GM19328 (cell line): ENCODE measurements at regions not wholly inside any gene's neighbourhood (a gene's known extent, or its start where the extent isn't known, plus 50 kb on each side); places are given as distances from the start of the nearest gene placed in this dataset.
"Not testable (repeated sequence)": the region's sequence is repeated elsewhere in the genome, so short reads cannot be mapped to it uniquely, and the experiment has no call there.

Experiments
- ATAC-seq: cut with Tn5 transposase; IDR thresholded peaks from one replicate; pipeline ENCODE4 v1.9.1; 2021; ENCODE audit warnings: mild to moderate bottlenecking, moderate library complexity; ENCODE audit not compliant: unreplicated experiment

GRCh38 chr15:54843006-54843405 is 353.7 kb downstream of the RSL24D1 start:
- ATAC-seq, result no peak

GRCh38 chr15:54841701-54842305 is 354.9 kb downstream of the RSL24D1 start:
- no peak for ATAC-seq

GRCh38 chr15:54840621-54841398 is 355.9 kb downstream of the RSL24D1 start:
- ATAC-seq, result no peak

- ATAC-seq, result no peak
Measured at GRCh38 chr15:54839379-54839778, 357.4 kb downstream of the RSL24D1 start.

- no peak for ATAC-seq
Measured at GRCh38 chr15:54836052-54836795, 360.5 kb downstream of the RSL24D1 start.

- no peak for ATAC-seq
Measured at GRCh38 chr15:54829821-54830220, 366.9 kb downstream of the RSL24D1 start.

GRCh38 chr15:54820811-54821210 is 375.9 kb downstream of the RSL24D1 start:
- no peak for ATAC-seq

- no peak for ATAC-seq
Measured at GRCh38 chr15:54820098-54820497, 376.6 kb downstream of the RSL24D1 start.

GRCh38 chr15:54816401-54816800 is 380.3 kb downstream of the RSL24D1 start:
- no peak for ATAC-seq

GRCh38 chr15:54815556-54815955 is 381.2 kb downstream of the RSL24D1 start:
- no peak for ATAC-seq

GRCh38 chr15:54812383-54812782 is 384.4 kb downstream of the RSL24D1 start:
- ATAC-seq, result no peak

GRCh38 chr15:54810496-54810895 is 386.2 kb downstream of the RSL24D1 start:
- ATAC-seq, result no peak

- ATAC-seq, result no peak
Measured at GRCh38 chr15:54810031-54810430, 386.7 kb downstream of the RSL24D1 start.

- ATAC-seq, result no peak
Measured at GRCh38 chr15:54808321-54808720, 388.4 kb downstream of the RSL24D1 start.

- no peak for ATAC-seq
Measured at GRCh38 chr15:54803987-54804386, 392.8 kb downstream of the RSL24D1 start.

GRCh38 chr15:54803134-54803808 is 393.5 kb downstream of the RSL24D1 start:
- ATAC-seq, result peak; percentile 61

- ATAC-seq, result no peak
Measured at GRCh38 chr15:54792526-54792925, 404.2 kb downstream of the RSL24D1 start.

GRCh38 chr15:54790693-54791092 is 406.0 kb downstream of the RSL24D1 start:
- no peak for ATAC-seq

- no peak for ATAC-seq
Measured at GRCh38 chr15:54789376-54789775, 407.4 kb downstream of the RSL24D1 start.

GRCh38 chr15:54781220-54781619 is 415.5 kb downstream of the RSL24D1 start:
- not testable (repeated sequence) for ATAC-seq

GRCh38 chr15:54779271-54779670 is 417.5 kb downstream of the RSL24D1 start:
- no peak for ATAC-seq
